Epithelial cell of esophagus (primary cell): ENCODE measurements at regions not wholly inside any gene's neighbourhood (a gene's known extent, or its start where the extent isn't known, plus 50 kb on each side); places are given as distances from the start of the nearest gene placed in this dataset.

Source experiments
- DNase-seq: peaks from one replicate; pipeline ENCODE4 v3.0.0; 2010; ENCODE audit warnings: low read depth
- H3K4me3 ChIP-seq: 2 replicates; pipeline ENCODE4 v1.5.1; 2011; ENCODE audit warnings: mild to moderate bottlenecking, low read length, control low read depth
- CTCF ChIP-seq: IDR thresholded peaks from 2 replicates; pipeline ENCODE4 v1.5.1; 2011; ENCODE audit warnings: low read depth, mild to moderate bottlenecking, low read length, control low read depth, inconsistent platforms; ENCODE audit not compliant: insufficient read depth; ENCODE audit errors: missing control alignments

- TF ChIP-seq CTCF, result no peak
- H3K4me3 ChIP-seq, result no peak overlapping the region
- no peak for DNase-seq
These were observed 87.0 kb upstream of the HMGCLL1 start for GRCh38 chr6:55666037-55666436.

GRCh38 chr6:55664591-55665587 is 85.9 kb upstream of the HMGCLL1 start:
- no peak overlapping the region for H3K4me3 ChIP-seq
- peak; percentile 29 for DNase-seq
- no peak for TF ChIP-seq CTCF

- H3K4me3 ChIP-seq, result no peak overlapping the region
- TF ChIP-seq CTCF, result no peak
- DNase-seq, result no peak
These were observed 84.9 kb upstream of the HMGCLL1 start for GRCh38 chr6:55663914-55664313.

- H3K4me3 ChIP-seq, result no peak overlapping the region
- no peak for DNase-seq
- no peak for TF ChIP-seq CTCF
These were observed 80.3 kb upstream of the HMGCLL1 start for GRCh38 chr6:55659304-55659703.

GRCh38 chr6:55654445-55654844 is 75.5 kb upstream of the HMGCLL1 start:
- H3K4me3 ChIP-seq, result no peak overlapping the region
- DNase-seq, result no peak
- no peak for TF ChIP-seq CTCF

GRCh38 chr6:55652429-55652828 is 73.4 kb upstream of the HMGCLL1 start:
- no peak overlapping the region for H3K4me3 ChIP-seq
- TF ChIP-seq CTCF, result no peak
- DNase-seq, result no peak
